Upper lobe of right lung (tissue), 1 donor: ENCODE measurements at regions not wholly inside any gene's neighbourhood (a gene's known extent, or its start where the extent isn't known, plus 50 kb on each side); places are given as distances from the start of the nearest gene placed in this dataset.
A peak's percentile ranks its signal among the peaks of the same experiment; 100 is the strongest.

Experiments
- ATAC-seq: fragments of 200-7000 bp; cut with Tn5 transposase; one replicate; pipeline ENCODE4 v1.9.1; 2020; ENCODE audit warnings: mild to moderate bottlenecking, moderate library complexity
- DNase-seq: peaks from one replicate; pipeline ENCODE4 v3.0.0-alpha.2; 2020
- H3K27ac ChIP-seq: fragments of 200-600 bp; one replicate; pipeline ENCODE4 v1.8.0; 2022
- H3K27me3 ChIP-seq: fragments of 200-600 bp; one replicate; pipeline ENCODE4 v1.8.0; 2022; ENCODE audit warnings: mild to moderate bottlenecking
- H3K36me3 ChIP-seq: fragments of 200-600 bp; one replicate; pipeline ENCODE4 v1.8.0; 2022
- H3K4me1 ChIP-seq: fragments of 200-600 bp; one replicate; pipeline ENCODE4 v1.8.0; 2022
- H3K4me3 ChIP-seq: fragments of 200-600 bp; one replicate; pipeline ENCODE4 v1.8.0; 2022; ENCODE audit warnings: mild to moderate bottlenecking
- H3K9me3 ChIP-seq: fragments of 200-600 bp; one replicate; pipeline ENCODE4 v1.8.0; 2022
- CTCF ChIP-seq: fragments of 200-600 bp; IDR thresholded peaks from one replicate; pipeline ENCODE4 v1.8.0; 2022; ENCODE audit warnings: antibody characterized with exemption
- intact Hi-C: fragments of 100-400 bp; cut with DNase I; formaldehyde crosslinking; loops from one replicate; pipeline ENCODE4 v1.11.0; 2022
- donor health status: DM: no; HTN: yes; CAD: no; lungs with severe emphysema.

GRCh38 chr6:87975561-87975960 is 72.1 kb upstream of the SPACA1 start:
- H3K4me3 ChIP-seq, result no peak overlapping the region
- DNase-seq (no peak), ATAC-seq (no peak)
- intact Hi-C loops, result no loop called here
- no peaks in the 10 kb centered on the region for H3K4me1 ChIP-seq
- H3K27ac ChIP-seq, result no peak overlapping the region
- TF ChIP-seq CTCF, result no peak
- no peaks in the 10 kb centered on the region for H3K36me3 ChIP-seq
- H3K9me3 ChIP-seq, result no peaks in the 10 kb centered on the region
- peaks cover 5% of the 10 kb centered on the region for H3K27me3 ChIP-seq

GRCh38 chr6:87972279-87972678 is 75.4 kb upstream of the SPACA1 start:
- no peaks in the 10 kb centered on the region for H3K36me3 ChIP-seq
- intact Hi-C loops, result no loop called here
- no peaks in the 10 kb centered on the region for H3K9me3 ChIP-seq
- no peak overlapping the region for H3K27ac ChIP-seq
- H3K4me3 ChIP-seq, result no peak overlapping the region
- peaks cover 3% of the 10 kb centered on the region for H3K4me1 ChIP-seq
- H3K27me3 ChIP-seq, result peaks cover 8% of the 10 kb centered on the region
- TF ChIP-seq CTCF, result no peak
- no peak for DNase-seq
- no peak for ATAC-seq

GRCh38 chr6:87971605-87972262 is 75.9 kb upstream of the SPACA1 start:
- no peak for TF ChIP-seq CTCF
- H3K27ac ChIP-seq, result no peak overlapping the region
- H3K36me3 ChIP-seq, result no peaks in the 10 kb centered on the region
- H3K4me3 ChIP-seq, result no peak overlapping the region
- intact Hi-C loops, result no loop called here
- no peak for ATAC-seq
- peaks cover 3% of the 10 kb centered on the region for H3K4me1 ChIP-seq
- peaks cover 10% of the 10 kb centered on the region for H3K27me3 ChIP-seq
- DNase-seq, result no peak
- no peaks in the 10 kb centered on the region for H3K9me3 ChIP-seq

GRCh38 chr6:87968435-87969278 is 79.0 kb upstream of the SPACA1 start:
- no peaks in the 10 kb centered on the region for H3K36me3 ChIP-seq
- no peak overlapping the region for H3K27ac ChIP-seq
- no peak for TF ChIP-seq CTCF
- H3K4me3 ChIP-seq, result peak overlapping the region; percentile 37
- intact Hi-C loops, result no loop called here
- peaks cover 3% of the 10 kb centered on the region for H3K4me1 ChIP-seq
- H3K27me3 ChIP-seq, result peaks cover 10% of the 10 kb centered on the region
- peak; percentile 74 for DNase-seq
- peak; percentile 91 for ATAC-seq
- H3K9me3 ChIP-seq, result no peaks in the 10 kb centered on the region

- intact Hi-C loops, result no loop called here
- Histone ChIP-seq H3K36me3 (no peaks in the 10 kb centered on the region), H3K27me3 (peaks cover 10% of the 10 kb centered on the region), H3K27ac (no peak overlapping the region), H3K9me3 (no peaks in the 10 kb centered on the region), H3K4me3 (no peak overlapping the region), H3K4me1 (peaks cover 3% of the 10 kb centered on the region)
- TF ChIP-seq CTCF, result no peak
- no peak for ATAC-seq
- no peak for DNase-seq
Observed at GRCh38 chr6:87965806-87966205, 81.8 kb upstream of the SPACA1 start.
